Stimulated activated CD8-positive, alpha-beta memory T cell treated with anti-CD3 and anti-CD28 coated beads, Interleukin-7, amount 100 ng/mL, for 48 hours (primary cell): ENCODE measurements at regions not wholly inside any gene's neighbourhood (a gene's known extent, or its start where the extent isn't known, plus 50 kb on each side); places are given as distances from the start of the nearest gene placed in this dataset.
"Not testable (repeated sequence)": the region's sequence is repeated elsewhere in the genome, so short reads cannot be mapped to it uniquely, and the experiment has no call there.

ENCODE experiments used
- DNase-seq, 2 donors: peaks; one replicate each; pipeline ENCODE4 v3.0.0-alpha.2; 2020; ENCODE audit warnings: low read depth in 1 of 2; ENCODE audit errors: extremely low read depth in 1 of 2

GRCh38 chr14:87640553-87640952 is 352.4 kb downstream of the GALC start:
- DNase-seq = no peak

- DNase-seq = no peak
These were observed 354.8 kb downstream of the GALC start for GRCh38 chr14:87638196-87638595.

- DNase-seq = no peak
These were observed 357.5 kb downstream of the GALC start for GRCh38 chr14:87635442-87635841.

GRCh38 chr14:87632796-87633195 is 360.2 kb downstream of the GALC start:
- no peak for DNase-seq

DNA sequence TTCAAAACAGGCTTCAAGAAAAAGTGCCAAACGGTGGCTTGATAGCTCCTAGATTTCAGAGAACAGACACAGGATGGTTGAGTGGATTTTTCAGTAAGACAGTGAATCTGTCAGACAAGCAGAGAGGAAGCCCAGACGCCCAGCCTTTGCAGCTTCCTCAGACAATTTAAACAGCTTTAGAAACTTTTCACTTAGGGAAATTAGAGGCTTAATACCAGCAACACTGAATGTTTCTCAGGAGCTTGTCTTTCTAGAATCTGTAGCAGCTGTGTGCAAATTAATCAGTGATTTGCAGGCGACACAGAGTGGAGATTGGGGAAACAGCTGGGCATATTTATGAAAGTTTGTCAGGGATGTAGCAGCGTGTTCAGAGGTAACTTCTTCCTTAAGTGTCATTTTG is 362.1 kb downstream of the GALC start:
- DNase-seq = no peak

GRCh38 chr14:87629788-87630187 is 363.2 kb downstream of the GALC start:
- no peak for DNase-seq

DNA sequence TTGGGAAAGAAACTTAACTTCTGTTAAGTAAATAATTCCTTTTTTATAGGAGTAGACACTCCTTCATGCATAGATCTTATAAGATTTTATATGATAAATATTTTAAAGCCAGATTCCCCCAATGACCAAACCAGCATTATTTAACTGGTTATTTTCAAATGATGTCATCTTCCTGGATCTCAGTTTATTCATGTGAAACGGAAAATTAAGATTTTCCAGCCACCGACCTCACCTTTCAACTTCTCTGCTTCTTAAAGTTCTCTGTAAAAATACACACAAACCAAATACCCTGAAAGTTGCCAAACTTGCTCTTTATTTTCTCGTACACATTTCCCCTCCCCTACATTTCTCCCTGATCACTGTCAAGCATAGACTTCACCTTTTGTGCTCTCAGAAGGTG is 364.2 kb downstream of the GALC start:
- DNase-seq = no peak

- DNase-seq = no peak
These were observed 364.9 kb downstream of the GALC start for GRCh38 chr14:87628129-87628528.

- DNase-seq = no peak
These were observed 366.7 kb downstream of the GALC start for GRCh38 chr14:87626266-87626665.

- no peak for DNase-seq
These were observed 369.4 kb downstream of the GALC start for GRCh38 chr14:87623616-87624015.

- no peak for DNase-seq
These were observed 375.9 kb downstream of the GALC start for GRCh38 chr14:87617079-87617478.

DNA sequence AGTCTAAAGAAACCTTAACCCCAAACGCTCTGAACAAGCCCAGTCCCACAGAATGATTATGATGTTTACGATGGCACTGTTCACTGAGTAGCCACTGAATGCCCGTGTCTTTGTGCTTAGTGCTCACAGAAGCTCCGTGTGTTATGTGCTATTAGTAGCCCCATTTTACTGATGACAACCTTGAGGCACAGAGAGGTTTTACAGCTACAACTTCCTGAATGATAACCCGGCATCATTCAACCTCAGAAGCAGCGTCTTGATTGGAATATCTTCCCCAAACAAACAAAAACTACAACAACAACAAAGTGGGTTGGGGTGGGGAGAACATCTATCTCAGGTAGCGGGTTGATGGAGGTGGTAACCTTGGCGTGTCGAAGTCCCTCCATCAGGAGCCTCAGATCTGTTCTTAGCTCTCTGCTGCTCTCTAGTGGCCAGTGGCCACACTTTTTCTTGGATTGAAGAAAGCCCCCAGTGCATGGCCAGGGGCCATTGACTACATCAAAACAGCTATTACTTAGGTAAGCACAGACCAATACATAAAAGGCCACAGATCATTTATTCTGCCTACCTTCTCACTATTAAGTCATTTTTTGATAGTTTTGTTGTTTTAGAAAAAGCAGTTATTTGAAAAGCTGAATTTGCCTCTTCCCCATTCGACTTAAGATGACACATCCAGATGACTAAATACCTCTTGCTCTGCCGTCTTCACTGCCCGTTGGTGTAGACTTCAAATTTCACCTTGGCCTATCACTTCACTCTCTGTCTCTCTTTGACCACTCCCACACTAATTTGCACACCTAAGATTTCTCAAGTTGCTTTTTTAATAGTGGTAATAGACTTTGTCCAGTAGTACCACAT is 376.9 kb downstream of the GALC start:
- DNase-seq = peak in 1 of 2 donors; percentile 7

DNA sequence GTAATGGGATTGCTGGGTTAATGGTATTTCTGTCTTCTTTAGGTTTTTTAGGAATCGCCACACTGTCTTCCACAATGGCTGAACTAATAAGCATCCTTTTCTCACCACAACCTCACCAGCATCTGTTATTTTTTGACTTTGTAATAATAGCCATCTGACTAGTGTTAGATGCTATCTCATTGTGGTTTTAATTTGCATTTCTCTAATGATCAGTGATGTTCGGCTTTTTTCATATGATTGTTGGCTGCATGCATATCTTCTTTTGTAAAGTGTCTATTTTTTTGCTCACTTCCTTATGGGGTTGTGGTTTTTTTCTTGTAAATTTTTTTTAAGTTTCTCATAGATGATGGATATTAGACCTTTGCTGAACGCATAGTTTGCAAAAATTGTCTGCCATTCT is 377.9 kb downstream of the GALC start:
- no peak for DNase-seq

DNA sequence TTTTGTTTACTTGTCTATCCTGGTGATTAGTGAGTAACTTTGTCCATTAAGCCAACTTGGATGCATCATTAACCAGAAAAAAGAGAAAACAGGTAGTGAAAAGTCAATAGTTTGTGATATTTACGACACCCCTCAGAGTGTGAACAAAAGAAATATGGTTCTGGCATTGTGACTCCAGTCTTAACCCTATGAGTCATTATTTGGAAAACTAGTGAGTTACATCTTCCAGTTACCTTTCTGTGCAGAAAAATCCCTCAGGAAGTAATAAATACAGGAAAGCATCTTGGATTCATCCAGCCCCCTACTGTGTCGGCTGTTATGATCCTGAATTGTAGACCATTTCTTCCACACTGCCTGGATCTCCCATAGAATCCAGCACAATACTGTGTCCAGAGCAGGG is 379.1 kb downstream of the GALC start:
- no peak for DNase-seq

- DNase-seq = not testable (repeated sequence)
These were observed 385.9 kb downstream of the GALC start for GRCh38 chr14:87607056-87607455.

DNA sequence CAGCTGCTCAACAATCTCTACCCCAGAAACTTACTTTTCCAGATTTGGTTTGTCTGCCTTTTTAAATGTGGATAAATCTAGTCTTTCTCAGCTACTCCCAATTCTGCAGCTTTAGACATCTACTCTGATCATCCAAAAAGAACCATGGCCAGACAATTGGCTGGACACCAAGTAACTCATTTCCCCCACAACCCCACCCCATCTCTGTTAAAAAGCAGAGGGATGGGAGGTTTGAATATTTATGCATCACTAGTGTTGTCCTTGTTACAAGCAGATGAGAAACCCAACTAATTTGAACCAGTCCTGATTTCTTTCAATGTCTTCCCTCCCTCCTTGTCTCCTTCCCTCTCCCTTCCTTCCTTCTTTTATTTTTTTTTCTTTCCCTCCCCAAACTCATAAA is 391.9 kb downstream of the GALC start:
- DNase-seq = no peak

DNA sequence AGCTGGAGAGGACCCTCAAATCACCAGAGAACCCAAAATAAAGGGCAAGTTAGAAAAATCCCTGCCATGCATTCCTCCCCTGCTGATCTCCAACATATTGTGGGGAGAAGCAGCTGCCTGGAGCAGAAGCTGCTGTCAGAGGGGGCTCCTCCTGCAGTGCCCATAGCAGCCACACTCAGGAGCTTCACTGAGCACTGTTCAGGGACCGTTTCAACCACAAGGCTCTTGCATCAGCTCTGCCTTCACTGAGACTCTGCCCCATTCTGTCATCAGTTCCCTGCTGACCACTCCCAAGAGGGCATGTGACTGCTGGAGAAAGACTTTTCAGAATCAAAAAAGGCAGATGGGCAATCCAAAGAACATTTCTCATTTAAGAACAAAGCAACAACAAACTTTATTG is 392.7 kb downstream of the GALC start:
- no peak for DNase-seq

DNA sequence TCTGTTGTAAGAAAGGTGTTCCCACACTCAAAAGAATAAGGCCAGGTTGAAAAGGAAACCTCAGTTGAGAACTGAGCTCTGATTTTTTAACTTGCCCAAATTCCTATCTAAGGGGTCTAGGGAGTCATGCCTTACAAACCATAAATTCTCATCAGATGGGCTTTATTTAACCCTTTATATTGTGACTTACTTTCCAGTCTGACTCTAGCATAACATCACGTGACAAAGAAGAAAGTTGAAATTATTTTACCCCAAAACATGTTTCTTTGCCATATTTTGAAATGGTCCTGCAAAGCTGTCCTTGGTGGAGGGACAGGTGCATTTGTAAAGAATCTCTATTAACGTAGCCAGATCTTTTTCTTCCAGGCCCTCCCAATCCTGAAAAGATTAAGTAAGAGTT is 411.7 kb downstream of the GALC start:
- DNase-seq = no peak

DNA sequence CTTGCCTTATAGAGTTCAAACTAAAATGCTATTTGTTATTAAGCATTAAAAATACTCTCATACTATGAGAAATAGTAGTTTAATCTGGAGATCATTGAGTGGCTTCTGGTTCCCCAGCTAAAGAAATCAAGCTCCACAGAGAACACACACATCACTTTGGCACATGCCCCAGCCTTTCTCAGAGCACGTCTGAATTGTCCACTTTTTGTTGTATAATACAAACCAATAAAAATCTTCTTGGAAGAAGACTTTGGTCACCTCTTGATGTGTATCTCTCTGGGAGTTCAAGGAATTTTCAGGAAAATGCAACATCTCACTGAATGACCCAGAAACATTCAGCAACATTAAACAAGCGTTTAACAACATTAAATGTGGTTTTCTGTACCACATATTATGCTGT is 413.9 kb downstream of the GALC start:
- DNase-seq = no peak

- DNase-seq = no peak
These were observed 417.6 kb downstream of the GALC start for GRCh38 chr14:87575378-87575777.

GRCh38 chr14:87573591-87573990 is 419.4 kb downstream of the GALC start:
- DNase-seq = no peak

GRCh38 chr14:87567618-87568295 is 425.2 kb downstream of the GALC start:
- DNase-seq = no peak
